ENCODE measurements at regions not wholly inside any gene's neighbourhood (a gene's known extent, or its start where the extent isn't known, plus 50 kb on each side); places are given as distances from the start of the nearest gene placed in this dataset.
A peak's percentile ranks its signal among the peaks of the same experiment; 100 is the strongest.

DNA sequence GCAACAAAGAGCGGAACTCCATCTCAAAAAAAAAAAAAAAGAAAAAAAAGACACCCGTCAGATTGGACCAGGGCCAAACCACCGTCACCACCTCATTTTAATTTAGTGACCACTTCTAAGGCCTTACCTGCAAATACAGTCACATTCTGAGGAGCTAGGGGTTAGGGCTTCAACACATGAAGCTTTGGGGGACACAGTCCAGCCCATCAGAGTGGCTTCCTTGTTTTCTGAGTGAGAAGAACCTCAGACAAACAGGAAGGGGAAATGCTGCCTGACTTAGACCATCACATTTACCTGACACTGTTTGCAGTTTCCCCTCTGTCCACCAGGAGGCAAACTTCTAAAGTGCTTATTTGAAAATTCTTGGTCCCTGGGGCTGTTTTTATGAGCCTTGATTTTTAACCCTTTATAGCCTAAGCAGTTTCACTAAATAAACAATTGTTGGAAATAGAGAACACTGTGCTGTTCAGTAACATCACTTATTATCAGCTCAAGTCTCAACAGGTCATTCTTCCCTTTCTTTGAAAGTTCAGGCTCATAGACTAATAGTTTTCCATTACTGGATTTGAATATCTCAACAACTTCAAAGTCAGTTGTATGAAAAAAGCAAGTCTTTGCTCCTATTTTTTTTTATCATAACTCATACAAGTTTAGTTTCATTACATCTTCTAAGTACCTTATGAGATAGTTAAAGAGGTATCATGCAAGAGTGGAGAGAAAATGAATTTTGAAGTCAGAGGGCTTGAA is 74.9 kb upstream of the WASF3 start:
- POLR2A ChIA-PET, result interaction anchor here (0.7 kb wide), 3 partner anchors 158 to 774 kb away, joined by 3 read pairs; no protein-coding TSS in a partner anchor
- Histone ChIP-seq H3K27ac (ENCODE audit: low read depth, low read length, poor library complexity, severe bottlenecking) (no peak overlapping the region), H2AFZ (ENCODE audit: low read length) (peak overlapping the region; percentile 58; the same call in 1 of the 2 replicates)

GRCh38 chr13:26483546-26483945 is 73.9 kb upstream of the WASF3 start:
- DNase-seq (ENCODE audit: low spot score), result no peak
- no TSS peak for BruUV-seq (replicated peaks)
- H3K4me3 ChIP-seq (ENCODE audit: low read depth, low read length, poor library complexity, severe bottlenecking), result no peak overlapping the region
- no peaks in the 10 kb centered on the region for H3K9me3 ChIP-seq (ENCODE audit: low read length)
- peaks cover 14% of the 10 kb centered on the region for H3K4me1 ChIP-seq (ENCODE audit: insufficient read depth, low read length, poor library complexity, severe bottlenecking)
- POLR2A ChIA-PET, result no interaction called here
- CTCF ChIA-PET (ENCODE audit: unreplicated experiment), result no interaction called here
- 0 out of 2 replicates have a peak overlapping the region, but pooled peaks have one; percentile 21 for H2AFZ ChIP-seq (ENCODE audit: low read length)
- H3K9me2 ChIP-seq (ENCODE audit: insufficient read depth, low read length), result no peaks in the 10 kb centered on the region
- H3K4me2 ChIP-seq (ENCODE audit: low read length), result no peak overlapping the region
- H3K36me3 ChIP-seq (ENCODE audit: insufficient read depth, low read length), result no peaks in the 10 kb centered on the region
- H3K79me2 ChIP-seq (ENCODE audit: insufficient read depth, low read depth, low read length), result no peaks in the 10 kb centered on the region
- no peak overlapping the region for H3K27ac ChIP-seq (ENCODE audit: low read depth, low read length, poor library complexity, severe bottlenecking)
- TF ChIP-seq EZH2phosphoT487 (IDR thresholded peaks at IDR 0.05; ENCODE audit: borderline replicate concordance, low read depth, low read length), result no peak
- TF ChIP-seq CTCF (conservative IDR thresholded peaks at IDR 0.05; ENCODE audit: low read length), result no peak
- H4K20me1 ChIP-seq (ENCODE audit: insufficient read depth, low read length), result no peaks in the 10 kb centered on the region
- intact Hi-C loops (cut with micrococcal nuclease; ENCODE audit: unreplicated experiment), result loop anchor here (5.0 to 10.0 kb wide), 3 partner anchors 214 to 451 kb away; no protein-coding TSS in a partner anchor

More for the DNA sequence above, 74.9 kb upstream of the WASF3 start:
- no TSS peak for BruUV-seq (replicated peaks)
- Histone ChIP-seq H3K9me2 (ENCODE audit: insufficient read depth, low read length) (no peaks in the 10 kb centered on the region), H3K4me3 (ENCODE audit: low read depth, low read length, poor library complexity, severe bottlenecking) (peak overlapping the region; percentile 2), H4K20me1 (ENCODE audit: insufficient read depth, low read length) (no peaks in the 10 kb centered on the region), H3K36me3 (ENCODE audit: insufficient read depth, low read length) (no peaks in the 10 kb centered on the region), H3K9me3 (ENCODE audit: low read length) (no peaks in the 10 kb centered on the region), H3K4me1 (ENCODE audit: insufficient read depth, low read length, poor library complexity, severe bottlenecking) (peaks cover 14% of the 10 kb centered on the region), H3K79me2 (ENCODE audit: insufficient read depth, low read depth, low read length) (no peaks in the 10 kb centered on the region), H3K4me2 (ENCODE audit: low read length) (peak overlapping the region; percentile 30)
- TF ChIP-seq EZH2phosphoT487 (IDR thresholded peaks at IDR 0.05; ENCODE audit: borderline replicate concordance, low read depth, low read length) (no peak), CTCF (conservative IDR thresholded peaks at IDR 0.05; ENCODE audit: low read length) (peak; percentile 90)
- peak; percentile 87 for DNase-seq (ENCODE audit: low spot score)
- CTCF ChIA-PET (ENCODE audit: unreplicated experiment), result interaction anchor here (0.5 kb wide), 1 partner anchor 142 kb away, joined by 3 read pairs; no protein-coding TSS in a partner anchor
- intact Hi-C loops (cut with micrococcal nuclease; ENCODE audit: unreplicated experiment), result loop anchor here (1.0 to 10.0 kb wide), 4 partner anchors 215 to 452 kb away; no protein-coding TSS in a partner anchor

DNA sequence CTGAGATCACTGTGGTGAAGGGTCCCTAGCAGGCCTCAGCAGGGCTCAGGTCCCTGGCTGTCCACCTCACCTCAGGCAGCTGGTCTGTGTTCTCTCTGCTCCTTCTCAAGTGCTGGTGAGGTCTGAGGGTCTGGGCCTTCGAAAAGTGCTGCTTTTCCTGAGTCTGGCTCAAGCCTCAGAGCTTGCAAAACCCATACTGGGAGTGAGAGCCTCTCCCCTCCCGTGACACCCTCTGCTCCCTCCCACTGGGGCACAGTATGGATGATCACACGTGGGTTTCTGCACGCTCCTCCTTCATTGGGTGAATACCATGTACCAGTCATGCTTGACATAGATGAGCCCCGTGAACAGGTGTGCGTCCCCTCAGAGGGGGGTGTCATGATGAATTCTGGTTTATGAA is 73.3 kb upstream of the WASF3 start:
- CTCF ChIA-PET (ENCODE audit: unreplicated experiment), result no interaction called here
- H3K79me2 ChIP-seq (ENCODE audit: insufficient read depth, low read depth, low read length), result no peaks in the 10 kb centered on the region
- H3K27ac ChIP-seq (ENCODE audit: low read depth, low read length, poor library complexity, severe bottlenecking), result no peak overlapping the region
- 0 out of 2 replicates have a peak overlapping the region, but pooled peaks have one; percentile 21 for H2AFZ ChIP-seq (ENCODE audit: low read length)
- H3K4me3 ChIP-seq (ENCODE audit: low read depth, low read length, poor library complexity, severe bottlenecking), result no peak overlapping the region
- no peak for DNase-seq (ENCODE audit: low spot score)
- TF ChIP-seq EZH2phosphoT487 (IDR thresholded peaks at IDR 0.05; ENCODE audit: borderline replicate concordance, low read depth, low read length) (no peak), CTCF (conservative IDR thresholded peaks at IDR 0.05; ENCODE audit: low read length) (no peak)
- peaks cover 14% of the 10 kb centered on the region for H3K4me1 ChIP-seq (ENCODE audit: insufficient read depth, low read length, poor library complexity, severe bottlenecking)
- POLR2A ChIA-PET, result no interaction called here
- intact Hi-C loops (cut with micrococcal nuclease; ENCODE audit: unreplicated experiment), result loop anchor here (5.0 to 10.0 kb wide), 3 partner anchors 213 to 451 kb away; no protein-coding TSS in a partner anchor
- no peaks in the 10 kb centered on the region for H3K36me3 ChIP-seq (ENCODE audit: insufficient read depth, low read length)
- no peak overlapping the region for H3K4me2 ChIP-seq (ENCODE audit: low read length)
- H3K9me3 ChIP-seq (ENCODE audit: low read length), result no peaks in the 10 kb centered on the region
- no TSS peak for BruUV-seq (replicated peaks)
- no peaks in the 10 kb centered on the region for H4K20me1 ChIP-seq (ENCODE audit: insufficient read depth, low read length)
- no peaks in the 10 kb centered on the region for H3K9me2 ChIP-seq (ENCODE audit: insufficient read depth, low read length)

Data from OCI-LY7 (cell line).